ENCODE measurements at regions not wholly inside any gene's neighbourhood (a gene's known extent, or its start where the extent isn't known, plus 50 kb on each side); places are given as distances from the start of the nearest gene placed in this dataset.

GRCh38 chr10:78528749-78529204, 495.1 kb downstream of the RPS24 start:
- TF ChIP-seq CTCF (conservative IDR thresholded peaks at IDR 0.05; ENCODE audit: low read depth, low read length), result no peak
- no peak for DNase-seq (ENCODE audit: low read depth)
- H3K4me3 ChIP-seq (ENCODE audit: low read depth, low read length), result no peak overlapping the region

- no peak for DNase-seq (ENCODE audit: low read depth)
- TF ChIP-seq CTCF (conservative IDR thresholded peaks at IDR 0.05; ENCODE audit: low read depth, low read length), result no peak
- H3K4me3 ChIP-seq (ENCODE audit: low read depth, low read length), result no peak overlapping the region
Observed at GRCh38 chr10:78529262-78529661, 495.6 kb downstream of the RPS24 start.

- no peak overlapping the region for H3K4me3 ChIP-seq (ENCODE audit: low read depth, low read length)
- DNase-seq (ENCODE audit: low read depth), result no peak
- no peak for TF ChIP-seq CTCF (conservative IDR thresholded peaks at IDR 0.05; ENCODE audit: low read depth, low read length)
Observed at GRCh38 chr10:78531088-78531487, 497.4 kb downstream of the RPS24 start.

- no peak overlapping the region for H3K4me3 ChIP-seq (ENCODE audit: low read depth, low read length)
- TF ChIP-seq CTCF (conservative IDR thresholded peaks at IDR 0.05; ENCODE audit: low read depth, low read length), result no peak
- DNase-seq (ENCODE audit: low read depth), result no peak
Observed at GRCh38 chr10:78532480-78533042, 498.9 kb downstream of the RPS24 start.

GRCh38 chr10:78533098-78533497, 499.4 kb downstream of the RPS24 start:
- no peak for DNase-seq (ENCODE audit: low read depth)
- no peak for TF ChIP-seq CTCF (conservative IDR thresholded peaks at IDR 0.05; ENCODE audit: low read depth, low read length)
- H3K4me3 ChIP-seq (ENCODE audit: low read depth, low read length), result no peak overlapping the region

GRCh38 chr10:78533776-78534175, 500.1 kb downstream of the RPS24 start:
- no peak for TF ChIP-seq CTCF (conservative IDR thresholded peaks at IDR 0.05; ENCODE audit: low read depth, low read length)
- no peak overlapping the region for H3K4me3 ChIP-seq (ENCODE audit: low read depth, low read length)
- DNase-seq (ENCODE audit: low read depth), result no peak

- DNase-seq (ENCODE audit: low read depth), result no peak
- no peak overlapping the region for H3K4me3 ChIP-seq (ENCODE audit: low read depth, low read length)
- no peak for TF ChIP-seq CTCF (conservative IDR thresholded peaks at IDR 0.05; ENCODE audit: low read depth, low read length)
Observed at GRCh38 chr10:78535716-78536218, 502.1 kb downstream of the RPS24 start.

All from epithelial cell of proximal tubule (primary cell).